ENCODE measurements at regions not wholly inside any gene's neighbourhood (a gene's known extent, or its start where the extent isn't known, plus 50 kb on each side); places are given as distances from the start of the nearest gene placed in this dataset.
"Not testable (repeated sequence)": the region's sequence is repeated elsewhere in the genome, so short reads cannot be mapped to it uniquely, and the experiment has no call there.

GRCh38 chr10:9582803-9583202, 1434.9 kb upstream of the CELF2 start:
- TF ChIP-seq CTCF, POLR2A (IDR thresholded peaks at IDR 0.05): not testable (repeated sequence)
